MCF 10A (cell line): ENCODE measurements at regions not wholly inside any gene's neighbourhood (a gene's known extent, or its start where the extent isn't known, plus 50 kb on each side); places are given as distances from the start of the nearest gene placed in this dataset.

Source experiments
- BruUV-seq: library from RNA; stranded (reverse); fragments of 400-500 nt; replicated peaks from 2 replicates; lab custom pipeline; 2021; lab: Mats Ljungman, UMichigan
- CTCF ChIA-PET: fragments of 300-600 bp; sonication (Branson Sonifier 250); formaldehyde crosslinking; extraction: SDS; loops from one replicate; lab custom pipeline; 2021; ENCODE audit warnings: antibody characterized with exemption, inconsistent platforms; lab: Yijun Ruan, JAX
- POLR2A ChIA-PET: fragments of 300-600, 350-650 bp; sonication (Branson Sonifier 250); formaldehyde crosslinking; extraction: SDS; loops from one replicate; lab custom pipeline; 2020; ENCODE audit warnings: antibody characterized with exemption, inconsistent platforms; lab: Yijun Ruan, JAX
- DNase-seq: peaks from one replicate; pipeline ENCODE4 v3.0.0-alpha.2; 2018; ENCODE audit not compliant: unreplicated experiment
- H3K27ac Mint-ChIP-seq: one replicate; pipeline ENCODE4 v1.8.0; 2022; ENCODE audit warnings: mild to moderate bottlenecking, low read depth, mixed read lengths; ENCODE audit not compliant: unreplicated experiment
- H3K27me3 Mint-ChIP-seq: one replicate; pipeline ENCODE4 v1.8.0; 2022; ENCODE audit warnings: mixed read lengths; ENCODE audit not compliant: insufficient read depth, unreplicated experiment
- H3K36me3 Mint-ChIP-seq: one replicate; pipeline ENCODE4 v1.8.0; 2022; ENCODE audit warnings: mild to moderate bottlenecking, moderate library complexity, mixed read lengths; ENCODE audit not compliant: insufficient read depth, unreplicated experiment
- H3K4me1 Mint-ChIP-seq: one replicate; pipeline ENCODE4 v1.8.0; 2022; ENCODE audit warnings: mixed read lengths; ENCODE audit not compliant: insufficient read depth, unreplicated experiment
- H3K4me3 Mint-ChIP-seq: one replicate; pipeline ENCODE4 v1.8.0; 2022; ENCODE audit warnings: mild to moderate bottlenecking, moderate library complexity, mixed read lengths; ENCODE audit not compliant: unreplicated experiment
- H3K9me3 Mint-ChIP-seq: one replicate; pipeline ENCODE4 v1.8.0; 2022; ENCODE audit warnings: mixed read lengths; ENCODE audit not compliant: unreplicated experiment
- intact Hi-C: fragments of 100-400 bp; cut with micrococcal nuclease; formaldehyde crosslinking; loops from 2 replicates; pipeline ENCODE4 v1.14.1; 2022
- TF ChIP-seq, protein P1 (sequence below): fragments of 200-600 bp; IDR thresholded peaks from one replicate; pipeline ENCODE4 v1.8.0; 2022; ENCODE audit warnings: antibody characterized with exemption, mild to moderate bottlenecking; ENCODE audit not compliant: unreplicated experiment

GRCh38 chr16:9402293-9402860 lies 310.9 kb downstream of the HAPSTR1 start:
- BruUV-seq, result no TSS peak
- Mint-ChIP-seq H3K4me3 (no peak overlapping the region), H3K27ac (no peak overlapping the region), H3K27me3 (no peaks in the 10 kb centered on the region), H3K4me1 (no peaks in the 10 kb centered on the region), H3K9me3 (peaks cover 14% of the 10 kb centered on the region), H3K36me3 (no peaks in the 10 kb centered on the region)
- TF ChIP-seq, protein P1, sequence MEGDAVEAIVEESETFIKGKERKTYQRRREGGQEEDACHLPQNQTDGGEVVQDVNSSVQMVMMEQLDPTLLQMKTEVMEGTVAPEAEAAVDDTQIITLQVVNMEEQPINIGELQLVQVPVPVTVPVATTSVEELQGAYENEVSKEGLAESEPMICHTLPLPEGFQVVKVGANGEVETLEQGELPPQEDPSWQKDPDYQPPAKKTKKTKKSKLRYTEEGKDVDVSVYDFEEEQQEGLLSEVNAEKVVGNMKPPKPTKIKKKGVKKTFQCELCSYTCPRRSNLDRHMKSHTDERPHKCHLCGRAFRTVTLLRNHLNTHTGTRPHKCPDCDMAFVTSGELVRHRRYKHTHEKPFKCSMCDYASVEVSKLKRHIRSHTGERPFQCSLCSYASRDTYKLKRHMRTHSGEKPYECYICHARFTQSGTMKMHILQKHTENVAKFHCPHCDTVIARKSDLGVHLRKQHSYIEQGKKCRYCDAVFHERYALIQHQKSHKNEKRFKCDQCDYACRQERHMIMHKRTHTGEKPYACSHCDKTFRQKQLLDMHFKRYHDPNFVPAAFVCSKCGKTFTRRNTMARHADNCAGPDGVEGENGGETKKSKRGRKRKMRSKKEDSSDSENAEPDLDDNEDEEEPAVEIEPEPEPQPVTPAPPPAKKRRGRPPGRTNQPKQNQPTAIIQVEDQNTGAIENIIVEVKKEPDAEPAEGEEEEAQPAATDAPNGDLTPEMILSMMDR, result no peak
- no peak for DNase-seq
- ChIA-PET POLR2A (no interaction called here), CTCF (no interaction called here)
- intact Hi-C loops, result no loop called here

GRCh38 chr16:9404811-9405210 lies 313.4 kb downstream of the HAPSTR1 start:
- intact Hi-C loops, result no loop called here
- no peaks in the 10 kb centered on the region for H3K36me3 Mint-ChIP-seq
- TF ChIP-seq, protein P1, result no peak
- H3K27ac Mint-ChIP-seq, result no peak overlapping the region
- ChIA-PET CTCF (no interaction called here), POLR2A (no interaction called here)
- no peak for DNase-seq
- peaks cover 25% of the 10 kb centered on the region for H3K9me3 Mint-ChIP-seq
- no TSS peak for BruUV-seq
- H3K27me3 Mint-ChIP-seq, result no peaks in the 10 kb centered on the region
- no peaks in the 10 kb centered on the region for H3K4me1 Mint-ChIP-seq
- no peak overlapping the region for H3K4me3 Mint-ChIP-seq

- no TSS peak for BruUV-seq
- CTCF ChIA-PET, result no interaction called here
- no peak overlapping the region for H3K27ac Mint-ChIP-seq
- TF ChIP-seq, protein P1, result no peak
- H3K27me3 Mint-ChIP-seq, result no peaks in the 10 kb centered on the region
- peaks cover 26% of the 10 kb centered on the region for H3K9me3 Mint-ChIP-seq
- POLR2A ChIA-PET, result no interaction called here
- DNase-seq, result no peak
- no peaks in the 10 kb centered on the region for H3K36me3 Mint-ChIP-seq
- intact Hi-C loops, result no loop called here
- no peaks in the 10 kb centered on the region for H3K4me1 Mint-ChIP-seq
- no peak overlapping the region for H3K4me3 Mint-ChIP-seq
Observed at GRCh38 chr16:9406038-9406712, 314.7 kb downstream of the HAPSTR1 start.

GRCh38 chr16:9407206-9407758 lies 315.8 kb downstream of the HAPSTR1 start:
- H3K27me3 Mint-ChIP-seq, result no peaks in the 10 kb centered on the region
- no peaks in the 10 kb centered on the region for H3K4me1 Mint-ChIP-seq

More at GRCh38 chr16:9407206-9407758, 315.8 kb downstream of the HAPSTR1 start:
- TF ChIP-seq, protein P1, result no peak
- ChIA-PET POLR2A (no interaction called here), CTCF (no interaction called here)
- intact Hi-C loops, result no loop called here
- Mint-ChIP-seq H3K9me3 (peaks cover 30% of the 10 kb centered on the region), H3K4me3 (no peak overlapping the region), H3K36me3 (no peaks in the 10 kb centered on the region), H3K27ac (no peak overlapping the region)
- BruUV-seq, result no TSS peak
- DNase-seq, result no peak
